ENCODE measurements at regions not wholly inside any gene's neighbourhood (a gene's known extent, or its start where the extent isn't known, plus 50 kb on each side); places are given as distances from the start of the nearest gene placed in this dataset.

DNA sequence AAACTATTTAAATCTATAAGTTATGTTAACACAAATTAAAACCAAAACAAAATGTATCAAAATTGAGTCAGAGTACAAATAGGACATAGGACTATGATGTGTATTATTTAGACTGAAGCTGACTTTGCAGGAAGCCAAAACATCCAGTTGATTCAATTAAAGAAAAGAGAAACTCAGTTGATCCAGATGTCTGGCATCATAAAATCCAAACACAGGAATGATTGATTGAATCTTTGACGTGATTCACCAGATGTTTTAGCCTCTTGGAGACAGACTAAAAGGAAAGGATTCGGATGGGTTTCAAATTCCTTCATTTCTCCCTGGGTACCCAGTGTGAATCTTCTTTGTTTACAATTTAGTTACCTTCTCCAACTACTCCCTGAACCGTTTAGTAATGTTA, 272.9 kb downstream of the IRS1 start:
- TF ChIP-seq, protein P1, sequence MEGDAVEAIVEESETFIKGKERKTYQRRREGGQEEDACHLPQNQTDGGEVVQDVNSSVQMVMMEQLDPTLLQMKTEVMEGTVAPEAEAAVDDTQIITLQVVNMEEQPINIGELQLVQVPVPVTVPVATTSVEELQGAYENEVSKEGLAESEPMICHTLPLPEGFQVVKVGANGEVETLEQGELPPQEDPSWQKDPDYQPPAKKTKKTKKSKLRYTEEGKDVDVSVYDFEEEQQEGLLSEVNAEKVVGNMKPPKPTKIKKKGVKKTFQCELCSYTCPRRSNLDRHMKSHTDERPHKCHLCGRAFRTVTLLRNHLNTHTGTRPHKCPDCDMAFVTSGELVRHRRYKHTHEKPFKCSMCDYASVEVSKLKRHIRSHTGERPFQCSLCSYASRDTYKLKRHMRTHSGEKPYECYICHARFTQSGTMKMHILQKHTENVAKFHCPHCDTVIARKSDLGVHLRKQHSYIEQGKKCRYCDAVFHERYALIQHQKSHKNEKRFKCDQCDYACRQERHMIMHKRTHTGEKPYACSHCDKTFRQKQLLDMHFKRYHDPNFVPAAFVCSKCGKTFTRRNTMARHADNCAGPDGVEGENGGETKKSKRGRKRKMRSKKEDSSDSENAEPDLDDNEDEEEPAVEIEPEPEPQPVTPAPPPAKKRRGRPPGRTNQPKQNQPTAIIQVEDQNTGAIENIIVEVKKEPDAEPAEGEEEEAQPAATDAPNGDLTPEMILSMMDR (IDR thresholded peaks at IDR 0.05; ENCODE audit: extremely low read depth, insufficient read depth, missing control alignments) = no peak
- no peak for DNase-seq (ENCODE audit: low spot score)
- in situ Hi-C loops (cut with MboI; ENCODE audit: low pct_unique_long_range_greater_than_20kb, low sequenced_read_pairs, unreplicated experiment) = no loop called here

DNA sequence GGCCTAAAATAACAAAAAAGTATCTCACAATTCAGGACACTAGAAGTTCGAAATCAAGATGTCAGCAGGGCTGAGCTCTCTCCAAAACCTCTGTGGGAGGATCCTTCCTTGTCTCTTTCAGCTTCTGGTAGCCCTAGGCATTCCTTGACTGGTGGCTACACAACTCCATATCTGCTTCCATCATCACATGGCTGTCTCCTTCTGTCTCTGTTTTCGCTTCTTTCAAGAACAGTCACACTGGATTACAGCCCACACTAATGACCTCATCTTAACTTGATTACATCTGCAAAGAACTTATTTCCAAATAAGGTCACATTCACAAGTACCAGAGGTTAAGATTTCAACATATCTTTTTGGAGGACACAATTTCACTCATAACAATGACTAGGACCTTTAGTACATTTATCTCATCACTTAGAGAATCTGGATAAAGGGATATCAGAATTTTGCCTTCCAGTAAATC, 275.2 kb downstream of the IRS1 start:
- TF ChIP-seq, protein P1 (IDR thresholded peaks at IDR 0.05; ENCODE audit: extremely low read depth, insufficient read depth, missing control alignments) = no peak
- DNase-seq (ENCODE audit: low spot score) = no peak
- in situ Hi-C loops (cut with MboI; ENCODE audit: low pct_unique_long_range_greater_than_20kb, low sequenced_read_pairs, unreplicated experiment) = no loop called here

DNA sequence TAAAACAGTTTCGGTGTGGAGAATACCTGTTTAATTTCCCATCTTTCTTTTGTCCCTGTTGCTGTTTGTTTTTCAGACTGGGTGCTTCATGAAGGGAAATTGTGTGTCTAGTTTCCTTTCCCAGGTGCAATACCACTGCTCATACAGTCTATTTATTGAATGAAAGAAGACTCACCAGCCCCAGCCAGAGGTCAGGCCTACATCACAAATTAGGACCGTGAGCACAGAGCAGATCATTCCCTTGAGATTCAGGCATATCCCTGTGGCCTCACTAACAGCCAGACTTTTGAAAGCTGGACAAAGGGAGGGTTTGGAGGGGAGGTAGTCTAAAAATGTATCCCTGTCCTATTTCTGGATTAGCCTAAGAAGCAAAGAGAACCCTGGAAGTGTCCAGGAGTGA, 278.9 kb downstream of the IRS1 start:
- in situ Hi-C loops (cut with MboI; ENCODE audit: low pct_unique_long_range_greater_than_20kb, low sequenced_read_pairs, unreplicated experiment) = no loop called here
- TF ChIP-seq, protein P1 (IDR thresholded peaks at IDR 0.05; ENCODE audit: extremely low read depth, insufficient read depth, missing control alignments) = no peak

DNA sequence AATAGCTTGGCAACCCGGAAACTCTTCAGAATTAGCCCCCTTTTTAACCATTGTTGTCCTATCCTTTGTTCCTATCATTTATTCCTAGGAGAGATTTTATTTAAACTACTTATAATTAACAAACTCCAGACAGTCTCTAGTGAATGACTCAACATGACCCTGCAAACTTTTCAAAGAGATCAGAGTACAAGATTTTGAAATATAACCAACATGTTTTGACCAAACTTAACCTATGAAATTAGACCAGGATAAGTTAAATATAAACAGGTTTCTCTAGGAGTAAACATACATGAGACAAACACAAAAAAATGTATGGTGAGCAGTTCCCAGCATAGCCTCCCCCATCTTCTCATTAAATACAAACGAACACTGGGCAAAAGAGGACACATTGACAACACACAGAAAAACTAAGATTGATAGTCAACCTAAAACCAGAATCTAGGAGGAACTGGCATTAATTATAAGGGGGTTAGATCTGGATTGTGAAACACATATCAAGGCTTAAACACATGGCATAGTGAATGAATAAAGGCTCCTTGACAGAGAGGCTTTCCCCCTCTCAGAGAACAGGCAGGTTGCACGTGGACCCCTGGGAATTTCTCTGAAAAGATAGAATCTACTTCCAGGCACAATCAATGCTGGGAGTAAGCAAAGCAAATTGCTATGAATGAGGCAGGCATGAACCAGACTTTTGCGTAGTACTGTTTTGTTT, 284.1 kb downstream of the IRS1 start:
- TF ChIP-seq, protein P1 (IDR thresholded peaks at IDR 0.05; ENCODE audit: extremely low read depth, insufficient read depth, missing control alignments) = no peak
- in situ Hi-C loops (cut with MboI; ENCODE audit: low pct_unique_long_range_greater_than_20kb, low sequenced_read_pairs, unreplicated experiment) = no loop called here
- no peak for DNase-seq (ENCODE audit: low spot score)

More for the DNA sequence above, 278.9 kb downstream of the IRS1 start:
- no peak for DNase-seq (ENCODE audit: low spot score)

DNA sequence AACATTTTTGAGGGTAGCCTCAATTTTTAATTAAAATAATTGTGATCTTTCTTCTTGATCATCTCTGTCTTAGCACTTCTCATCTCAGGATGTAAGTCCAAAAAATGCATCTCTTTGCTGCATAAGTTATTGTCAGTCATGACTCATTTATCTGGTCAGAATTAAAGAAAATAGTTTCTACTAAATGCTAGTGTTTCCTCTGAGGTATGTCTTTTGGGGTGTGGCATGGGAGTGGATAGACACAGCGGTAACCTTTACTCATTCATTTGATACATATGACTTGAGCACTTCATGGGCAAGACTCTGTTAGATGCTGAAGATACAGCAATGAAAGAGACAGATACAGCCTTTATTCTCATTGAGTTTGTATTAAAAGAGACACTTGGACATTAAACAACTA, 284.7 kb downstream of the IRS1 start:
- in situ Hi-C loops (cut with MboI; ENCODE audit: low pct_unique_long_range_greater_than_20kb, low sequenced_read_pairs, unreplicated experiment) = no loop called here
- TF ChIP-seq, protein P1 (IDR thresholded peaks at IDR 0.05; ENCODE audit: extremely low read depth, insufficient read depth, missing control alignments) = no peak
- DNase-seq (ENCODE audit: low spot score) = no peak

DNA sequence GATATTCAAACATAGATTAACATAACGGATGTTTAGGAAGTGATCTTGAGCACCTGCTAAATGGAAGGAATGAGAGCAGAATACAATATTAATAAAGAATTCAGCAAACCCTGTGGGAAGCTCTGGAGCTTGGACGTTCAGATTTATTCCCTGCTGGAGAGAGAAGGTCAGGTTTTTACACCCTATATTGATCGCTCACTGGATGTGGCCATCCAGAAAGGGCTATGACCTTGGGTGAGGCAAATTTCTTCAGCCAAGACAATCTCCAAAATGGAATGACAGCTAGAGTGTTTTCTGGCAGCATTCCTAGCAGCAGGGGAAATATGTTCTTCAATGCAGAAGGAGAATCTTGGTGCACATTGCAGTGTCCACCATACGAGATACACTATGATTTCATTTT, 288.3 kb downstream of the IRS1 start:
- TF ChIP-seq, protein P1 (IDR thresholded peaks at IDR 0.05; ENCODE audit: extremely low read depth, insufficient read depth, missing control alignments) = no peak
- in situ Hi-C loops (cut with MboI; ENCODE audit: low pct_unique_long_range_greater_than_20kb, low sequenced_read_pairs, unreplicated experiment) = no loop called here
- DNase-seq (ENCODE audit: low spot score) = no peak
